Thyroid gland (tissue), 4 donors: ENCODE measurements at regions not wholly inside any gene's neighbourhood (a gene's known extent, or its start where the extent isn't known, plus 50 kb on each side); places are given as distances from the start of the nearest gene placed in this dataset.

ENCODE experiments used
- POLR2A ChIP-seq, 2 donors: fragments of 450-650 bp; IDR thresholded peaks; one replicate each; pipeline ENCODE4 v1.6.1; 2017; ENCODE audit warnings: antibody characterized with exemption in 2 of 2, mild to moderate bottlenecking in 2 of 2, moderate library complexity in 1 of 2
- TF ChIP-seq, protein P1 (sequence below), 6 experiments: fragments of 200-600 bp in 3 of 6; fragments of 450-650 bp in 3 of 6; sonication (generic) in 3 of 6; IDR thresholded peaks; one replicate each; pipeline ENCODE4 v1.5.1; 2016 to 2019; ENCODE audit warnings: antibody characterized with exemption in 6 of 6, mild to moderate bottlenecking in 2 of 6, inconsistent platforms in 1 of 6, moderate library complexity in 1 of 6

DNA sequence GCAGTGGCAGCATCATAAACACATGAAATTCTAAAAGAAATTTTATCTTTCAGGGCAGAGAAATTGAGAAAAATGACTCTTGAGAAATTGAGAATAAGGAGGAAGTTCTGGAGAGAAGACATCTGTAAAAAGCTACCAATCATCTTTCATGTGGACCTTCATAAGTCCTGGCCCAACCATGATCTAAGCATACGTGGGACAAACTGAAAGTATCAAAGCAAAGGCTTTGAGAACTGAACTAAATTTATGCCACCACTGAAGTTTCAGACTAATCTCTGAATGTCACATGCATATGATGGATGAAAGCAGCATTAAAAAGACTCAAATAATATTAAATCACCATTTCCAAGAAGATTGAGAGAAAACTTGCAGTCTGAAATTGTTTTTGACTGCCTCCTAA, 1502.8 kb upstream of the LRRTM3 start:
- TF ChIP-seq, protein P1, sequence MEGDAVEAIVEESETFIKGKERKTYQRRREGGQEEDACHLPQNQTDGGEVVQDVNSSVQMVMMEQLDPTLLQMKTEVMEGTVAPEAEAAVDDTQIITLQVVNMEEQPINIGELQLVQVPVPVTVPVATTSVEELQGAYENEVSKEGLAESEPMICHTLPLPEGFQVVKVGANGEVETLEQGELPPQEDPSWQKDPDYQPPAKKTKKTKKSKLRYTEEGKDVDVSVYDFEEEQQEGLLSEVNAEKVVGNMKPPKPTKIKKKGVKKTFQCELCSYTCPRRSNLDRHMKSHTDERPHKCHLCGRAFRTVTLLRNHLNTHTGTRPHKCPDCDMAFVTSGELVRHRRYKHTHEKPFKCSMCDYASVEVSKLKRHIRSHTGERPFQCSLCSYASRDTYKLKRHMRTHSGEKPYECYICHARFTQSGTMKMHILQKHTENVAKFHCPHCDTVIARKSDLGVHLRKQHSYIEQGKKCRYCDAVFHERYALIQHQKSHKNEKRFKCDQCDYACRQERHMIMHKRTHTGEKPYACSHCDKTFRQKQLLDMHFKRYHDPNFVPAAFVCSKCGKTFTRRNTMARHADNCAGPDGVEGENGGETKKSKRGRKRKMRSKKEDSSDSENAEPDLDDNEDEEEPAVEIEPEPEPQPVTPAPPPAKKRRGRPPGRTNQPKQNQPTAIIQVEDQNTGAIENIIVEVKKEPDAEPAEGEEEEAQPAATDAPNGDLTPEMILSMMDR (IDR thresholded peaks at IDR 0.05): no peak
- TF ChIP-seq POLR2A (IDR thresholded peaks at IDR 0.05): no peak
